Dendritic cell treated with granulocyte-macrophage colony-stimulating factor and Interleukin-4, amounts not matched to agents 40 ng/mL and 50 ng/mL, for 4 days (primary cell): ENCODE measurements at regions not wholly inside any gene's neighbourhood (a gene's known extent, or its start where the extent isn't known, plus 50 kb on each side); places are given as distances from the start of the nearest gene placed in this dataset.

ENCODE experiments used
- H3K27ac Mint-ChIP-seq: one replicate; pipeline ENCODE4 v1.8.0; 2022; ENCODE audit warnings: mild to moderate bottlenecking, mixed read lengths
- H3K27me3 Mint-ChIP-seq: one replicate; pipeline ENCODE4 v1.8.0; 2022; ENCODE audit warnings: mild to moderate bottlenecking, mixed read lengths
- H3K36me3 Mint-ChIP-seq: one replicate; pipeline ENCODE4 v1.8.0; 2022; ENCODE audit warnings: low read depth, mixed read lengths
- H3K4me1 Mint-ChIP-seq: one replicate; pipeline ENCODE4 v1.8.0; 2022; ENCODE audit warnings: low read depth, mixed read lengths
- H3K4me3 Mint-ChIP-seq: one replicate; pipeline ENCODE4 v1.8.0; 2022; ENCODE audit warnings: mild to moderate bottlenecking, moderate library complexity, mixed read lengths
- H3K9me3 Mint-ChIP-seq: one replicate; pipeline ENCODE4 v1.8.0; 2022; ENCODE audit warnings: mixed read lengths
- intact Hi-C: fragments of 100-400 bp; cut with micrococcal nuclease; formaldehyde crosslinking; loops from one replicate; pipeline ENCODE4 v1.15.0; 2022

- H3K4me3 Mint-ChIP-seq, result no peak overlapping the region
- no peaks in the 10 kb centered on the region for H3K9me3 Mint-ChIP-seq
- intact Hi-C loops, result no loop called here
- peaks cover 6% of the 10 kb centered on the region for H3K4me1 Mint-ChIP-seq
- no peaks in the 10 kb centered on the region for H3K36me3 Mint-ChIP-seq
- no peak overlapping the region for H3K27ac Mint-ChIP-seq
- H3K27me3 Mint-ChIP-seq, result peaks cover 19% of the 10 kb centered on the region
Observed at GRCh38 chr15:79676621-79677020, 220.2 kb downstream of the MTHFS start.

GRCh38 chr15:79677241-79677640, 219.6 kb downstream of the MTHFS start:
- Mint-ChIP-seq H3K36me3 (no peaks in the 10 kb centered on the region), H3K4me3 (no peak overlapping the region), H3K4me1 (peaks cover 6% of the 10 kb centered on the region), H3K9me3 (no peaks in the 10 kb centered on the region), H3K27ac (no peak overlapping the region), H3K27me3 (peaks cover 25% of the 10 kb centered on the region)
- intact Hi-C loops, result no loop called here

GRCh38 chr15:79678032-79678701, 218.6 kb downstream of the MTHFS start:
- H3K27me3 Mint-ChIP-seq, result peaks cover 27% of the 10 kb centered on the region
- no peak overlapping the region for H3K27ac Mint-ChIP-seq
- peaks cover 6% of the 10 kb centered on the region for H3K4me1 Mint-ChIP-seq
- intact Hi-C loops, result no loop called here
- H3K36me3 Mint-ChIP-seq, result no peaks in the 10 kb centered on the region
- H3K4me3 Mint-ChIP-seq, result no peak overlapping the region
- H3K9me3 Mint-ChIP-seq, result no peaks in the 10 kb centered on the region

- no peaks in the 10 kb centered on the region for H3K4me1 Mint-ChIP-seq
- H3K36me3 Mint-ChIP-seq, result no peaks in the 10 kb centered on the region
- H3K4me3 Mint-ChIP-seq, result no peak overlapping the region
- H3K27me3 Mint-ChIP-seq, result peaks cover 19% of the 10 kb centered on the region
- no peaks in the 10 kb centered on the region for H3K9me3 Mint-ChIP-seq
- no peak overlapping the region for H3K27ac Mint-ChIP-seq
- intact Hi-C loops, result no loop called here
Observed at GRCh38 chr15:79680720-79681119, 216.1 kb downstream of the MTHFS start.

GRCh38 chr15:79682285-79682684, 214.5 kb downstream of the MTHFS start:
- intact Hi-C loops, result no loop called here
- H3K4me1 Mint-ChIP-seq, result no peaks in the 10 kb centered on the region

GRCh38 chr15:79682851-79683288, 213.9 kb downstream of the MTHFS start:
- no peak overlapping the region for H3K27ac Mint-ChIP-seq
- peaks cover 19% of the 10 kb centered on the region for H3K27me3 Mint-ChIP-seq
- H3K4me3 Mint-ChIP-seq, result no peak overlapping the region
- H3K36me3 Mint-ChIP-seq, result no peaks in the 10 kb centered on the region
- intact Hi-C loops, result no loop called here
- H3K4me1 Mint-ChIP-seq, result no peaks in the 10 kb centered on the region
- no peaks in the 10 kb centered on the region for H3K9me3 Mint-ChIP-seq

More at GRCh38 chr15:79682285-79682684, 214.5 kb downstream of the MTHFS start:
- Mint-ChIP-seq H3K27ac (no peak overlapping the region), H3K4me3 (no peak overlapping the region), H3K9me3 (no peaks in the 10 kb centered on the region), H3K27me3 (peaks cover 20% of the 10 kb centered on the region), H3K36me3 (no peaks in the 10 kb centered on the region)

GRCh38 chr15:79689030-79689429, 207.8 kb downstream of the MTHFS start:
- peaks cover 11% of the 10 kb centered on the region for H3K9me3 Mint-ChIP-seq
- H3K4me3 Mint-ChIP-seq, result no peak overlapping the region
- intact Hi-C loops, result no loop called here

GRCh38 chr15:79700951-79701480, 195.8 kb downstream of the MTHFS start:
- H3K36me3 Mint-ChIP-seq, result no peaks in the 10 kb centered on the region
- peaks cover 3% of the 10 kb centered on the region for H3K27me3 Mint-ChIP-seq
- no peak overlapping the region for H3K27ac Mint-ChIP-seq
- intact Hi-C loops, result no loop called here
- H3K9me3 Mint-ChIP-seq, result no peaks in the 10 kb centered on the region
- H3K4me1 Mint-ChIP-seq, result no peaks in the 10 kb centered on the region
- H3K4me3 Mint-ChIP-seq, result no peak overlapping the region

More at GRCh38 chr15:79689030-79689429, 207.8 kb downstream of the MTHFS start:
- Mint-ChIP-seq H3K27ac (no peak overlapping the region), H3K4me1 (no peaks in the 10 kb centered on the region), H3K36me3 (no peaks in the 10 kb centered on the region), H3K27me3 (peaks cover 10% of the 10 kb centered on the region)

GRCh38 chr15:79702621-79703020, 194.2 kb downstream of the MTHFS start:
- intact Hi-C loops, result no loop called here
- Mint-ChIP-seq H3K36me3 (no peaks in the 10 kb centered on the region), H3K9me3 (no peaks in the 10 kb centered on the region), H3K27me3 (peaks cover 12% of the 10 kb centered on the region), H3K4me1 (no peaks in the 10 kb centered on the region), H3K4me3 (no peak overlapping the region), H3K27ac (no peak overlapping the region)

GRCh38 chr15:79721256-79721655, 175.6 kb downstream of the MTHFS start:
- no peaks in the 10 kb centered on the region for H3K9me3 Mint-ChIP-seq
- peaks cover 9% of the 10 kb centered on the region for H3K27me3 Mint-ChIP-seq
- H3K4me3 Mint-ChIP-seq, result no peak overlapping the region
- intact Hi-C loops, result no loop called here
- no peak overlapping the region for H3K27ac Mint-ChIP-seq
- peaks cover 16% of the 10 kb centered on the region for H3K4me1 Mint-ChIP-seq
- H3K36me3 Mint-ChIP-seq, result no peaks in the 10 kb centered on the region

GRCh38 chr15:79724312-79724711, 172.5 kb downstream of the MTHFS start:
- peaks cover 16% of the 10 kb centered on the region for H3K4me1 Mint-ChIP-seq
- peaks cover 12% of the 10 kb centered on the region for H3K27me3 Mint-ChIP-seq
- H3K36me3 Mint-ChIP-seq, result no peaks in the 10 kb centered on the region
- intact Hi-C loops, result no loop called here
- no peaks in the 10 kb centered on the region for H3K9me3 Mint-ChIP-seq
- H3K27ac Mint-ChIP-seq, result no peak overlapping the region
- H3K4me3 Mint-ChIP-seq, result no peak overlapping the region

- no peaks in the 10 kb centered on the region for H3K9me3 Mint-ChIP-seq
- H3K4me3 Mint-ChIP-seq, result no peak overlapping the region
- peaks cover 16% of the 10 kb centered on the region for H3K4me1 Mint-ChIP-seq
- no peak overlapping the region for H3K27ac Mint-ChIP-seq
- no peaks in the 10 kb centered on the region for H3K36me3 Mint-ChIP-seq
- H3K27me3 Mint-ChIP-seq, result peaks cover 15% of the 10 kb centered on the region
- intact Hi-C loops, result no loop called here
Observed at GRCh38 chr15:79724804-79725203, 172.0 kb downstream of the MTHFS start.

GRCh38 chr15:79728867-79729266, 167.9 kb downstream of the MTHFS start:
- no peak overlapping the region for H3K27ac Mint-ChIP-seq

GRCh38 chr15:79736435-79737000, 160.3 kb downstream of the MTHFS start:
- Mint-ChIP-seq H3K4me1 (no peaks in the 10 kb centered on the region), H3K9me3 (peaks cover 14% of the 10 kb centered on the region), H3K27ac (no peak overlapping the region), H3K27me3 (peaks cover 16% of the 10 kb centered on the region), H3K36me3 (no peaks in the 10 kb centered on the region), H3K4me3 (no peak overlapping the region)
- intact Hi-C loops, result no loop called here

More at GRCh38 chr15:79728867-79729266, 167.9 kb downstream of the MTHFS start:
- intact Hi-C loops, result no loop called here
- peaks cover 13% of the 10 kb centered on the region for H3K27me3 Mint-ChIP-seq
- no peaks in the 10 kb centered on the region for H3K36me3 Mint-ChIP-seq
- peaks cover 16% of the 10 kb centered on the region for H3K4me1 Mint-ChIP-seq
- H3K4me3 Mint-ChIP-seq, result no peak overlapping the region
- H3K9me3 Mint-ChIP-seq, result no peaks in the 10 kb centered on the region
